ENCODE measurements at regions not wholly inside any gene's neighbourhood (a gene's known extent, or its start where the extent isn't known, plus 50 kb on each side); places are given as distances from the start of the nearest gene placed in this dataset.
"Not testable (repeated sequence)": the region's sequence is repeated elsewhere in the genome, so short reads cannot be mapped to it uniquely, and the experiment has no call there.

DNA sequence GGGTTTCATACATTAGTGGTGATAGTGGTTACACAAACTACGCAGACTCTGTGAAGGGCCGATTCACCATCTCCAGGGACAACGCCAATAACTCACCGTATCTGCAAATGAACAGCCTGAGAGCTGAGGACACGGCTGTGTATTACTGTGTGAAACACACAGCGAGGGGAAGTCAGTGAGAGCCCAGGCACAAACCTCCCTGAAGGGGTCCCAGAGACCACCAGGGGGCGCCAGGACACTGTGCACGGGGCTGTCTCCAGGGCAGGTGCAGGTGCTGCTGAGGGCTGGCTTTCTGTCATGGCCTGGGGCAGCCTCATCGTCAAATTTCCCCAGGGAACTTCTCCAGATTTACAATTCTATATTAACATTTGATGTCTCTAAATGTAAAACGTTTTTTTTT, 184.6 kb upstream of the TP53TG3C start:
- not testable (repeated sequence) for H3K4me3 Mint-ChIP-seq (ENCODE audit: unreplicated experiment); H3K27me3 Mint-ChIP-seq (ENCODE audit: unreplicated experiment); H3K36me3 Mint-ChIP-seq (ENCODE audit: unreplicated experiment); H3K4me1 Mint-ChIP-seq (ENCODE audit: unreplicated experiment); H3K27ac Mint-ChIP-seq (ENCODE audit: unreplicated experiment); H3K9me3 Mint-ChIP-seq (ENCODE audit: unreplicated experiment)
- DNase-seq (ENCODE audit: extremely low spot score, unreplicated experiment): peak; percentile 83

DNA sequence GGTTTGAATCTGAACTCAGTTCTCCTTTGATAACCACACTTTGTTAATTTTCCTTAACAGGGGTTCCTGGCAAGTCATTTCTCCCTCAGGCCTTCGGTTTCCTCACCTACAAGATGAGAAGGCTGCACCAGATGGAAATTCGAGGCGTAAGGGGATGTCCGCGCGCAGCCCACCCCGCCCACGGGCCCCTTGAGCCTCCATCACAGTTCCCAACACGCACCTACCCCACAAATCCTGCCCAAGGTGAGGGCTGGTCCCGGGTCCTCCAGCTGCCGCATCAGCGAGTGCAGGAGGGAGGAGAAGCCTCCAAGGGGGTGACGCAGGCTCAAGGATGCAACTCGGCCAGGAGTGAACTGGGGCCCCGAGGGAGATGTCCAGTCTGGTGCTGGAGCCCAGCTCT, 166.9 kb upstream of the TP53TG3C start:
- not testable (repeated sequence) for H3K4me1 Mint-ChIP-seq (ENCODE audit: unreplicated experiment); H3K27ac Mint-ChIP-seq (ENCODE audit: unreplicated experiment); H3K9me3 Mint-ChIP-seq (ENCODE audit: unreplicated experiment); DNase-seq (ENCODE audit: extremely low spot score, unreplicated experiment); H3K36me3 Mint-ChIP-seq (ENCODE audit: unreplicated experiment); H3K4me3 Mint-ChIP-seq (ENCODE audit: unreplicated experiment); H3K27me3 Mint-ChIP-seq (ENCODE audit: unreplicated experiment)

DNA sequence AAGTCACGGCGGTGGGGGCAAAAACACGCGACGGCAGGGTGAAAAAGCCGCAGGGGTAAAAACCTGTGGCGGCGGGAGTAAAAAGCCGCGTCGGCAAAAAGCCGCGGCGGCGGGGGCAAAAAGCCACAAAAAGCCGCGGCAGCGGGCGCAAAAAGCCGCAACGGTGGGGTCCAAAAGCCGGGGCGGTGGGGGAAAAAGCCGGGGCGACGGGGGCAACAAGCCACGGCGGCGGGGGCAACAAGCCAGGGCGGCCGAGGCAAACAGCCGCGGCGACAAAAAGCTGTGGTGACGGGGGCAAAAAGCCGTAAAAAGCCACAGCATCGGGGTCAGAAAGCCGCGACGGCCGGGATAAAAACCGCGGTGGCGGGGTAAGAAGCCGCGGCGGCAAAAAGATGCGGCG, 166.1 kb upstream of the TP53TG3C start:
- DNase-seq (ENCODE audit: extremely low spot score, unreplicated experiment); H3K4me3 Mint-ChIP-seq (ENCODE audit: unreplicated experiment); H3K27ac Mint-ChIP-seq (ENCODE audit: unreplicated experiment): not testable (repeated sequence)

DNA sequence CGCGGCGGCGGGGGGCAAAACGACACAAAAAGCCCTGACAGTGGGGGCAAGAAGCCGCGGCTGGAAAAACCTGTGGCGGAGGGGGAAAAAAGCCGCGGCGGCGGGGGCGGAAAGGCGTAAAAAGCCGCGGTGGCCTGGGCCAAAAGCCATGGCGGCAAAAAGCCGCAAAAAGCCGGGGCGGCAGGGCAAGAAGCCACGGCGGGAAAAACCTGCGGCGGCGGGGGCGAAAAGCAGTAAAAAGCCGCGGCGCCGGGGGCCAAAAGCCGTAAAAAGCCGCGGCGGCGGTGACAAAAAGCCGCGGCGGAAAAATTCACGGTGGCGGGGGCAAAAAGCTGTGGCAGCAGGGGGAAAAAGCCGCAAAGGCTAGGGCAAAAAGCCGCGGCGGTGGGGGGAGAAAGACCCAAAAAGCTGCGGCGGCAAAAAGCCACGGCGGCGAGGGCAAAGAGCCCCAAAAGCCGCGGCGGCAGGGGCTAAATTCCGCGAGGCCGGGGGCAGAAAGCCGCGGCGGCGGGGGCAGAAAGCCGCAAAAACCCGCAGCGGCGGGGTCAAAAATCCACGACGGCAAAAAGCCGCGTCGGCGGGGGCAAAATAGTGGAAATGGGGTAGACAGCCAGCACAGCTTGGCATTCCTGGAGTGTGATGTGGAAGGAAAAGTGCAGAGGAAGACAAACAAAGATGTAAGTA, 165.2 kb upstream of the TP53TG3C start:
- DNase-seq (ENCODE audit: extremely low spot score, unreplicated experiment): peak; percentile 83
- H3K27me3 Mint-ChIP-seq (ENCODE audit: unreplicated experiment): not testable (repeated sequence)

More for the DNA sequence above, 166.1 kb upstream of the TP53TG3C start:
- not testable (repeated sequence) for H3K36me3 Mint-ChIP-seq (ENCODE audit: unreplicated experiment); H3K9me3 Mint-ChIP-seq (ENCODE audit: unreplicated experiment); H3K4me1 Mint-ChIP-seq (ENCODE audit: unreplicated experiment); H3K27me3 Mint-ChIP-seq (ENCODE audit: unreplicated experiment)

DNA sequence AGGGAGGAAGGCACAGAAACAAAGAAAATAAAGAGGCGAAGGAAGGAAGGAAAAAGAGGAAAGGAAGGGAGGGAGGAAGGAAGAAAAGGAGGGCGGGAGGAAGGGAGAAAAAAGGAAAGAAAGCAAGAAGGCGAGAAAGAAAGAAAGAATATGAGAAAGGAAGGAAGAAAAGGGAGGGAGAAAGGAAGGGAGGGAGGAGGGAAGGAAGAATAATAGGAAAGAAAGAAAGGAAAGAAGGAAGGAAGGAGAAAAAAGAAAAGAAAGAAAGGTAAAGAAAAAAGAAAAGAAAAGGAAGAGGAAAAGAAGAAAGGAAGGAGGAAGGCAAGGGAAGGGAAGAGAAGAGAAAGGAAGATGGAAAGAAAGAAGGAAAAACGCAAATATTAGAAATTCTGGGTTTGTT, 145.2 kb upstream of the TP53TG3C start:
- H3K9me3 Mint-ChIP-seq (ENCODE audit: unreplicated experiment); H3K36me3 Mint-ChIP-seq (ENCODE audit: unreplicated experiment); H3K27me3 Mint-ChIP-seq (ENCODE audit: unreplicated experiment); DNase-seq (ENCODE audit: extremely low spot score, unreplicated experiment); H3K4me1 Mint-ChIP-seq (ENCODE audit: unreplicated experiment); H3K4me3 Mint-ChIP-seq (ENCODE audit: unreplicated experiment); H3K27ac Mint-ChIP-seq (ENCODE audit: unreplicated experiment): not testable (repeated sequence)

More for the DNA sequence above, 165.2 kb upstream of the TP53TG3C start:
- not testable (repeated sequence) for H3K4me3 Mint-ChIP-seq (ENCODE audit: unreplicated experiment); H3K36me3 Mint-ChIP-seq (ENCODE audit: unreplicated experiment); H3K9me3 Mint-ChIP-seq (ENCODE audit: unreplicated experiment); H3K4me1 Mint-ChIP-seq (ENCODE audit: unreplicated experiment); H3K27ac Mint-ChIP-seq (ENCODE audit: unreplicated experiment)

DNA sequence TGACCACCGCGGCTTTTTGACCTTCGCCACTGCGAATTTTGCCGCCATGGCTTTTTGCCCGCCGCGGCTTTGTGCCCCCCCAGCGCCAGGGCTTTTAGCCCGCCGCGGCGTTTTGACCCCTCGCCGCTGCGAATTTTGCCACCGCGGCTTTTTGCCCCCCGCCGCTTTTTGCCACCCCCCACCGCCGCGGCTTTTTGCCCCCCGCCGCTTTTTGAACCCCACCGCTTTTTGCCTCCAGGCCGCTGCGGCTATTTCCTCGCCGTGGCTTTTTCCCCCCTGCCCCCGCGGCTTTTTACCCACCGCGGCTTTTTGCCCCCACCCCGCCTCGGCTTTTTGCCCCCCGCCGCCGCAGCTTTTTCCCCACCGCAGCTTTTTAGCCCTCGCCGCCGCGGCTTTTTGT, 134.8 kb upstream of the TP53TG3C start:
- H3K9me3 Mint-ChIP-seq (ENCODE audit: unreplicated experiment): no peaks in the 10 kb centered on the region
- TF ChIP-seq, protein P1, sequence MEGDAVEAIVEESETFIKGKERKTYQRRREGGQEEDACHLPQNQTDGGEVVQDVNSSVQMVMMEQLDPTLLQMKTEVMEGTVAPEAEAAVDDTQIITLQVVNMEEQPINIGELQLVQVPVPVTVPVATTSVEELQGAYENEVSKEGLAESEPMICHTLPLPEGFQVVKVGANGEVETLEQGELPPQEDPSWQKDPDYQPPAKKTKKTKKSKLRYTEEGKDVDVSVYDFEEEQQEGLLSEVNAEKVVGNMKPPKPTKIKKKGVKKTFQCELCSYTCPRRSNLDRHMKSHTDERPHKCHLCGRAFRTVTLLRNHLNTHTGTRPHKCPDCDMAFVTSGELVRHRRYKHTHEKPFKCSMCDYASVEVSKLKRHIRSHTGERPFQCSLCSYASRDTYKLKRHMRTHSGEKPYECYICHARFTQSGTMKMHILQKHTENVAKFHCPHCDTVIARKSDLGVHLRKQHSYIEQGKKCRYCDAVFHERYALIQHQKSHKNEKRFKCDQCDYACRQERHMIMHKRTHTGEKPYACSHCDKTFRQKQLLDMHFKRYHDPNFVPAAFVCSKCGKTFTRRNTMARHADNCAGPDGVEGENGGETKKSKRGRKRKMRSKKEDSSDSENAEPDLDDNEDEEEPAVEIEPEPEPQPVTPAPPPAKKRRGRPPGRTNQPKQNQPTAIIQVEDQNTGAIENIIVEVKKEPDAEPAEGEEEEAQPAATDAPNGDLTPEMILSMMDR (IDR thresholded peaks at IDR 0.05): no peak
- H3K27ac Mint-ChIP-seq (ENCODE audit: unreplicated experiment): no peak overlapping the region
- H3K27me3 Mint-ChIP-seq (ENCODE audit: unreplicated experiment): no peaks in the 10 kb centered on the region
- no peaks in the 10 kb centered on the region for H3K36me3 Mint-ChIP-seq (ENCODE audit: unreplicated experiment)
- DNase-seq (ENCODE audit: extremely low spot score, unreplicated experiment): no peak
- no peak overlapping the region for H3K4me3 Mint-ChIP-seq (ENCODE audit: unreplicated experiment)
- H3K4me1 Mint-ChIP-seq (ENCODE audit: unreplicated experiment): no peaks in the 10 kb centered on the region

DNA sequence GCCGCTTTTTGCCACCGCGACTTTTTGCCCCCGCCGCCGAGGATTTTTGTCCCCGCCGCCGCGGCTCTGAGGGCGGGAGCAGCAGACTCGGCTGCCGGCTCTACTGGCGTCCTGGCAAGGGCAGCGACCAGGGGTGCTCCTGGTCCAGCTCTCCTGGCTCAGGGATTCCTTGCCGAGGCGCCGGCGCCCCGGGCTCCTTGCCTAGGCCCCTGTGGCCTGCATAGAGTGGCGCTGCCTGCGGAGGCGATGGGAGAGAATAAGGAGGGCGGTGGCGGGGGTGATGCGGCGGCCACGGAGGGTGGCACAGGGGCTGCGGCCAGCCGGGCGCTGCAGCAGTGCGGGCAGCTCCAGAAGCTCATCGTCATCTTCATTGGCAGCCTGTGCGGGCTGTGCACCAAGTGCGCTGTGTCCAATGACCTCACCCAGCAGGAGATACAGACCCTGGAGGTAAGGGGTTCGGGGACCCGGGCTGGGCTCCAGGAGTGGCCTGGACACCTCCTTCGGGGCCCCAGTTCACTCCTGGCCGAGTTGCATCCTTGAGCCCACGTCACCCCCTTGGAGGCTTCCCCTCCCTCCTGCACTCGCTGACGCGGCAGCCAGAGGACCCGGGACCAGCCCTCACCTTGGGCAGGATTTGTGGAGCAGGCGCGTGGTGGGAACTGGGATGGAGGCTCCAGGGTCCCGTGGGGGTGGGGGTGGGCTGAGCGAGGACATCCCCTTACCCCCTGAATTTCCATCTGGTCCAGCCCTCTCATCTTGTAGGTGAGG, 134.2 kb upstream of the TP53TG3C start:
- H3K4me3 Mint-ChIP-seq (ENCODE audit: unreplicated experiment); H3K36me3 Mint-ChIP-seq (ENCODE audit: unreplicated experiment); H3K9me3 Mint-ChIP-seq (ENCODE audit: unreplicated experiment); H3K27ac Mint-ChIP-seq (ENCODE audit: unreplicated experiment); H3K27me3 Mint-ChIP-seq (ENCODE audit: unreplicated experiment); H3K4me1 Mint-ChIP-seq (ENCODE audit: unreplicated experiment); DNase-seq (ENCODE audit: extremely low spot score, unreplicated experiment): not testable (repeated sequence)

DNA sequence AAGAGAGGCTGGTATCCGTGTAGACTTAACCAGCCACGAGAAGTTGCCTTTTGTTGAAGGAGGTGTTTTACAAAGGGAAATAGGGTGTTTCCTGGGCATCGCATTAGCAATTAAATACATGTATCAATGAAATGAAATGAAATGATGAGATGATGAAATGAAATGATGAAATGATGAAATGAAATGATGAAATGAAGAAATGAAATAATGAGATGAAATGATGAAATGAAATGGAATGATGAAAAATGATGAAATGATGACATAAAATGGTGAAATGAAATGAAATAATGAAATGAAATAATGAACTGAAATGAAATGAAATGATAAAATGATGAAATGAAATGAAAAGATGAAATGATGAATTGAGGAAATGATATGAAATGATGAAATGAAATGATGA, 131.3 kb upstream of the TP53TG3C start:
- not testable (repeated sequence) for H3K27ac Mint-ChIP-seq (ENCODE audit: unreplicated experiment); H3K36me3 Mint-ChIP-seq (ENCODE audit: unreplicated experiment); DNase-seq (ENCODE audit: extremely low spot score, unreplicated experiment); H3K9me3 Mint-ChIP-seq (ENCODE audit: unreplicated experiment); H3K4me1 Mint-ChIP-seq (ENCODE audit: unreplicated experiment); H3K4me3 Mint-ChIP-seq (ENCODE audit: unreplicated experiment); H3K27me3 Mint-ChIP-seq (ENCODE audit: unreplicated experiment)

DNA sequence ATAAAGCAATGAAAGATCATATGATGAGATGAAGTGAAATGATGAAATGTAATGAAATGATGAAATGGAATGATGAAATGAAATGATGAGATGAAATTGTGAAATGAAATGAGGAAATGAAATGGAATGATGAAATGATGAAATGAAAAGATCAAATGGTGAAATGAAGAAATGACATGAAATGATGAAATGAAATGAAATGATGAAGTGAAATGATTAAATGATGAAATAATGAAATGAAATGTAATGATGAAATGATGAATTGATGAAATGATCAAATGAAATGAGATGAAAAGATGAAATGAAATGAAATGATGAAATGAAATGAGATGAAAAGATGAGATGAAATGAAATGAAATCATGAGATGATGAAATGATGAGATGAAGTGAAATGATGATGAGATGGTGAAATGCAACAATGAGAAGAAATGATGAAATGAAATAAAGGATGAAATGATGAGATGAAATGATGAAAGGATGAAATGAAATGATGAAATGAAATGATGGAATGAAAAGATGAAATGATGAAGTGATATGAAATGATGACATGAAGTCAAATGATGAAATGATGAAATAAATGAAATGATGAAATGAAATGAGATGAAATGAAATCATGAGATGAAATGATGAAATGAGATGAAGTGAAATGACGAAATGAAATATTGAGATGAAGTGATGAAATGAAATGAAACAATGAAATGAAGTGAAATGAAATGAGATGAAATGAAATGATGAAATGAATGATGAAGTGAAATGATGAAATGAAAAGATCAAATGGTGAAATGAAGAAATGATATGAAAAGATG, 130.5 kb upstream of the TP53TG3C start:
- H3K4me1 Mint-ChIP-seq (ENCODE audit: unreplicated experiment); H3K9me3 Mint-ChIP-seq (ENCODE audit: unreplicated experiment); DNase-seq (ENCODE audit: extremely low spot score, unreplicated experiment); H3K27ac Mint-ChIP-seq (ENCODE audit: unreplicated experiment); H3K36me3 Mint-ChIP-seq (ENCODE audit: unreplicated experiment); H3K4me3 Mint-ChIP-seq (ENCODE audit: unreplicated experiment); H3K27me3 Mint-ChIP-seq (ENCODE audit: unreplicated experiment): not testable (repeated sequence)

DNA sequence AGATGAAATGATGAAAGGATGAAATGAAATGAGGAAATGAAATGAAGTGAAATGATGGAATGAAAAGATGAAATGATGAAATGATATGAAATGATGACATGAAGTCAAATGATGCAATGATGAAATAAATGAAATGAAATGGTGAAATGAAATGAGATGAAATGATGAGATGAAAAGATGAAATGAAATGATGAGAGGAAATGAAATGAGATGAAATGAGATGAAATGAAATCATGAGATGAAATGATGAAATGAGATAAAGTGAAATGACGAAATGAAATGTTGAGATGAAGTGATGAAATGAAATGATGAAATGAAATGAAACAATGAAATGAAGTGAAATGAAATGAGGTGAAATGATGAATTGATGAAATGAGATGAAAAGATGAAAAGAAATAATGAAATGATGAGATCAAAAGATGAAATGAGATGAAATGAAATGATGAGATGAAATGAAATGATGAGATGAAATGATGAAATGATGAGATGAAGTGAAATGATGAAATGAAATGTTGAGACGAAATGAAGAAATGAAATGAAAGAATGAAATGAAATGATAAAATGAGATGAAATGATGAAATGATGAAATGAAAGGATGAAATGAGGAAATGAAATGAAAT, 129.5 kb upstream of the TP53TG3C start:
- H3K27ac Mint-ChIP-seq (ENCODE audit: unreplicated experiment); H3K4me3 Mint-ChIP-seq (ENCODE audit: unreplicated experiment); H3K4me1 Mint-ChIP-seq (ENCODE audit: unreplicated experiment); H3K27me3 Mint-ChIP-seq (ENCODE audit: unreplicated experiment); H3K36me3 Mint-ChIP-seq (ENCODE audit: unreplicated experiment); H3K9me3 Mint-ChIP-seq (ENCODE audit: unreplicated experiment); DNase-seq (ENCODE audit: extremely low spot score, unreplicated experiment): not testable (repeated sequence)

Data from osteocyte (in vitro differentiated cells).